Fibroblast of skin of left biceps (primary cell): ENCODE measurements at regions not wholly inside any gene's neighbourhood (a gene's known extent, or its start where the extent isn't known, plus 50 kb on each side); places are given as distances from the start of the nearest gene placed in this dataset.
"Not testable (repeated sequence)": the region's sequence is repeated elsewhere in the genome, so short reads cannot be mapped to it uniquely, and the experiment has no call there.

Source experiments
- DNase-seq, 2 experiments: peaks; one replicate each; pipeline ENCODE4 v3.0.0-alpha.2; 2013; ENCODE audit warnings: low read depth in 2 of 2

DNA sequence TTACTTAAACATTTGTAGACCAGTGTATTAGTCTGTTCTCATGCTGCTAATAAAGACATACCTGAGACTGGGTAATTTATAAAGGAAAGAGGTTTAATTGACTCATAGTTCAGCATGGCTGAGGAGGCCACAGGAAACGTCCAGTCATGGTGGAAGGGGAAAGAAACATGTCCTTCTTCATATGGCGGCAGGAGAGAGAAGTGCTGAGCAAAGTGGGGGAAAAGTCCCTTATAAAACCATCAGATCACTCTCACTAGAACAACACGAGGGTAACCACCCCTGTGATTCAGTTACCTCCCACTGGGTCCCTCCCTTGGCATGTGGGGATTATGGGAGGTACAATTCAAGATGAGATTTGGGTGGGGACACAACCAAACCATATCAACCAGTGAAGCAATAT, 247.1 kb downstream of the UTRN start:
- not testable (repeated sequence) for DNase-seq

DNA sequence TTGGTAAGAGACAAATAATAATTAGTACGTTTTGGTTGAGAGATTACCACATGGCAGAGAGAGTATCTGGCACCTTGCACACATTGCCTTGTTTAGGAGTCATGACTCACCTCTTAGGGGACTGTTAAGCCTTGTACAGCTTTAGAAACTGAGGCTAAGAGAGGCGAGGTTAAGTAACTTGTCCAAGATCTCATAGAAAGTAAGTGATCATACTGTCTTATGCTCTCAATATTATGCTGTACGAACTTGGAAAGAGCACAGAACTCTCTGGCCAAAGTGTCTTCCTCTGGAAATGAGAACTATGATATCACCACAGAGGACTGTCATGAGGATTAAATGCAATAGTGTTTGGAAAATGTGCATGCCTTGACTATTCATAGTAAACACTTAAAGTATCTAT, 249.0 kb downstream of the UTRN start:
- no peak for DNase-seq

DNA sequence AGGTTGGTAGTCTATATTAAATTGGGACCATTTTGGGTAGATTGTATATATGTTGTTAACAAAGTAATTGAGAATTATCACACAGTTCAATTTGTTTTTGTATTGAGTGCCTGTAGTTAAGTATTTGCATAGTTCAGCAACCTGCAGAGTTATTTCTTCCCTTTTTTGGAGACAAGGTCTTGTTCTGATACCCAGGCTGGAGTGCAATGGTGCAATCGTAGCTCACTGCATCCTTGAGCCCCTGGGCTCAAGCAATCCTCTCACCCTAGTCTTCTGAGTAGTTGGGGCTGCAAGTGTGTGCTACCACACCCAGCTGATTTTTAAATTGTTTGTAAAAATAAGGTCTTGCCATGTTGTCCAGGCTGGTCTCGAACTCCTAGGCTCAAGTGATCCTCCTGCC, 250.5 kb downstream of the UTRN start:
- no peak for DNase-seq

DNA sequence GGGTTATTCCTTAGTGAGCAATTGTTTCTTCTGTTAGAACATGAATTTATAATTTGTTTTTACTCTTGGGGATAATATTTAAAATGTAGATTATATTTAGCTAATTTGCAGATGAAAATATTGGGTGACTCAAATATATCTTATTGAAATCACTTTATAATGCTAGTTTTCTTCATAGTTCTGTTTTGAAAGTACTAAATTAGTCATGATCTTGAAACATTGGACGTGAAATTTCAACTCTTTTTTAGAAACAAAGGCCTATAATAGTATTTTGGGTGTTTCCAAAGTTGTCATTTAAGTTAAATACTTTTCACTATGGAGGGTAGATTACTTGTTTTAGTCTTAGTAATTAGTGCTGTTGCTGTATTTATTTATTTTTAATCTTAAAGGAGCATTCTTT, 250.9 kb downstream of the UTRN start:
- DNase-seq = no peak

DNA sequence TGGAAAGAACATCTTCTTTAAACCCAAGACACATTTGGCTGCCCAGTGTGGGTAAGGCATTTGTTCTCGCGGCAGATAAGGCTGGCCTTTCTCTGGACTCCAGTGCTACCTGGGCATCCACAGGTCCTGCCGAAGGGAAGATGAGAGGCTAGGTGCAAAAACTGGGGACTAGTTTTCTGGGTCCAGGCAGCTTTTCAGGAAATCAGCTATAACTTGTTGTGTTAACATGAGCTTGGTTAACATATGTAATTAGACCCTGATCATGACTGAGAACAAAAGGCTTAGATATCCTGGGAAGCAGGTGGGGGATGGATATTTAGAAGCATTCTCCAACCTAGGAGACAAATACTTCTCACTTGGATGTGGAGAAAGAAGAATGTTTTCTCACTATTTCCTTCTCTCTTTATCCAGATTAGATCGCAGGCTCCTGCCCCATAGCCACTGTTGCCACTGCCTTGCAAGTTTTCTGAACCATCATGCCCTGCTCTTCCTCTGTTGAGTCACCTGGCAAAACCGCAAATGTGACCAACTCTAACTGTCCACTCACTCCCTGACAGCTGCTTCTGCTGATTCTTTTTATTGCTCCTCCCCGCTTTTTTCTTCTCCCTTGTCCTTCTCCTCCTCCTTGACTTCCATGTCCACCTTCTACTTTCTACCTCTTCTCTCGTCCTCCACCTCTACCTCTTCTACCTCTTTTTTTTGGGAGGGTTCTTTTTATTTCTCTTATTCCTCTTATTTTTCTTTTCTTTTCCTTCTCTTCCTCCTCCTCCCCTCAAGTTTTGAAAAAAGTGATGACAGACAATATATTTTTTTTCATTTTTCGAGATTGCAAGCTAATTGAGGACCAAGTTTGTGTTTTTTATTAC, 258.1 kb downstream of the UTRN start:
- DNase-seq = no peak

DNA sequence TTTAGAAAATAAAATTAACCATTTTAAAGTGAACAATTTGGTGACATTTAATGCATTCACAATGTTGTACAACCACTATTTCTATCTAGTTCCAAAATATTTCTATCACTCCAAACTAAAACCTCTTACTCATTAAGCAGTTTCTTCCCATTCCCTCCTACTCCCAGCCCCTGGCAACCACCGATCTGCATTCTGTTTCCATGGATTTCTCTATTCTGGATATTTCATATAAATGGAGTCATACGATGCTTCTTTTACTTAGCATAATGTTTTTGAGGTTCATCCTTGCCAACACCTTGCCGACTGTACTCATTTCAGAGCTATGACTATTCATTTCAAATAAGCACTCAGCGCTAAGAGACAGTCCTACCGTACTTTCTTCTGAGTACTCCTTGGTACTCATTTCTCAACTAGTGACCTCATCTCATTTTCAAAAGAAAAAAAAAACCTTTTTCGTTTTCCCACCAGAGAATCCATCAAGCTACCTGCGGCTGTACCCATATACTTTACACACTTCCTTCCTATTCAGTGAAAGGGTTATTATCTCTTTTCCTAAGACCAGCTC, 259.2 kb downstream of the UTRN start:
- no peak for DNase-seq

DNA sequence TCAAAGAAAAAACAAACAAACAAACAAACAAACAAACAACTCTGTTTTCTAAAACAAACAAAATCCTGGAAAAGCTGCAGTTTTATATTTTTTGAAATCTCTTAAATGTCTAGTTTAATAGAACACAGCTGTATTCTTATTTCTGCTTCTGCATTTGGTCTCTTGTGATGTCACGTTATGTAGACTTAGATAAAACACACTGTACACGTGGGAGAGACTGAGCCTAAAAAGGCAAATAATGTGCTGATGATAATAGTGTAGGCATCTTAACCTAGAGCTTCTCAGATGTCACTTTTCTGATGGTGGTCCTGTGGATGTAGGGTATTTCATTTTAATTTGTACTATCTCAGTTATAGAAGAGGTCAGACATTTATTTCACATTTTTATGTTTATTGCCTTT, 261.7 kb downstream of the UTRN start:
- DNase-seq = no peak

DNA sequence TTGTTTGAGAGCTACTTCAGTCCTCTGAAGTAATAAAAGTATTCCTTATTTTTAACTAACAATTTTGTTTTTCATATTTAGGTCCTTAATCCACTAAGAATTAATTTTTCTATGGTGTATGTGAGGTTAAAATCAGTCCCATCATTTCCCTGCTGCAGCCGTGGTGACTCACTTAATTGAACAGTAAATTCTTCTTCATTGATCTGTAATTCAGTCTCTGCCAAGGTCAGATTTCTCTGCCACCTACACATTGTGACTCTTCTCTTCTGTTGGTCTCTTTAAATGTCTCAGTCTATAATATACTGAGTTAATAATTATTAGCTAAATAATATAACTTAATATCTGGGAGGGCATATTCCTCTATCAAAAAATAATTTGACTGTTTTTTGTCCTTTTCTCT, 262.3 kb downstream of the UTRN start:
- no peak for DNase-seq

DNA sequence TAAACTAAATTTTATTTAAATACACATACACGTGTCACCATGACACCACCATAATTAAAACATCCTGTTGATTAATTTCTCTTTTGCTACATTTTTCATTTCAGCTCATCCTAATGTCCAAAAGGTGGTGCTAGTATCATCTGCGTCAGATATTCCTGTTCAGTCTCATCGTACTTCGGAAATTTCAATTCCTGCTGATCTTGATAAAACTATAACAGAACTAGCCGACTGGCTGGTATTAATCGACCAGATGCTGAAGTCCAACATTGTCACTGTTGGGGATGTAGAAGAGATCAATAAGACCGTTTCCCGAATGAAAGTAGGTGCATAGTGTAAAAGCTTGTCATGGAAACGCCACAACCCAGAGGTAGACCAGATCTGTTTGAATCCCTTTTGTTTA, 263.4 kb downstream of the UTRN start:
- DNase-seq = no peak

DNA sequence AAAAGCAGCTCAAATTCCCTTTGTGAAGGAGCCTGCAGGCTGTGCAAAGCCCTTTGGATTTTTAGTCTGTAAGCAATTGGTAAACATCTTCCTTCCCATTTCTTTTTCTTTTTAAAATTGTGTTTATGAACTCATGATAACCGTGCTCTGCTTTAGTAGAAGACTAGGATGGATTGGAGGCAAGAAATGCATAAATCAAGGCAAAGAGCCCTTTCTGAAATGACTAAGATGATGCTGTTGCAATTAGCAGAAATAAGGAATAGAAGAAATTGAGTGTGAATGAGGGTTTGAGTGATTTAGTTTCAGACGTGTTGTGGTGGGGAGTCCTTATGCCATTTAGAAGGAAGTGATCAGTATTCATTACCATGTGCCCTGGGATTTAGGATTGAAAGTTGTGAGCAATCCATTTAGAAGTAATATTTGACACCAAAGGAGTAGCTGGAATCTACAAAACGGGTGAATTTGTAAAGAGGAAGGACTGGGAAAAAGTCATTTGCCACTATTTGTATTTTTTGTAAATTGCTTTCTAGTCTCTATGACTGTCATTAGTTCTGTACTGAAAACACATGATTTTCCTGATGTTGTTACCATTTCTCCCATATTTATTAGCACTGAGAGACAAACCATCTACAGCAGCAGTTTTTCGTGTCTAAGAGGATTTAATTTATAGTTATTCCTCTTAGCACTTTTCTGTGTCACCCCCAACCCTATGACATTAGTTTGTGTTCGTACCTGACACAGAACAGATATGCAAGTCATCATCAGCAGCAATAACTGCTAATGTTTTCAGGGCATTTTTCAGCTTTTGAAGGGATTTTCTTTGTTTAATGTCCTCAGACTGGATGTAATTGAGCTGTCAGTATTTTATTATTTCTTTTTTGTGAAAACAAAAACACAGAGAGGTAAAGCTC, 265.0 kb downstream of the UTRN start:
- no peak for DNase-seq

DNA sequence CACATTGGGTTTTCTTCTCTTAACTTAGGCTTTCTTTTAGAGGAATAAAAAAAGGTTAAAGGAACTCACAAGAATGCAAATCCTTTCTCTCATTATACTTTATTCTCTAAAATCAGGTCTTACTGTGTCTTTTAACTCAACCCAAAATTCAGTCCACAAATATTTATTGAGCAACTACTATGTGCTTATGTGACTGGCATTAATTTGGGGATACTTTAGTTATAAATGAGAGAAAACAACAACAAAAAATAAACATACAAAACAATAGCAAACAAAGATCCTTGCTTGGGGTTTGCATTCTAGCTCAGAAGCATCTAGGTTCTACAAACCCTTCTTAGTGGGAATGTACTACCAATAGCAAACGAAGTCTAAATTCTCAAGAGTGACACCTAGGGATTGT, 266.2 kb downstream of the UTRN start:
- no peak for DNase-seq

DNA sequence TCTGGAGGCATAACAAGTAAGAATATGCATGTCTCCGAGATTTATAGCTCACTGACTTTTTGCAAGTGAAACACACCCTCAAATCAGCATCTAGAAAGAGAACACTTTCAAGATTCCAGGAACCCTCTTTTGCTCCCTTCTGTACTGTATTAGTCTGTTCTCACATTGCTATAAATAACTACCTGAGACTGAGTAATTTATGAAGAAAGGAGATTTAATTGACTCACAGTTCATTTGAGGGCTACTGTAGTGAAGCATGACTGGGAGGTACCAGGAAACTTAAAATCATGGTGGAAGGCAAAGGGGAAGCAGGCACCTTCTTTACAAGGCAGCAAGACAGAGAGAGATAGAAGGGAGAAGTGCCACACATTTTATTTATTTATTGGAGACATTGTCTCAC, 269.9 kb downstream of the UTRN start:
- no peak for DNase-seq

DNA sequence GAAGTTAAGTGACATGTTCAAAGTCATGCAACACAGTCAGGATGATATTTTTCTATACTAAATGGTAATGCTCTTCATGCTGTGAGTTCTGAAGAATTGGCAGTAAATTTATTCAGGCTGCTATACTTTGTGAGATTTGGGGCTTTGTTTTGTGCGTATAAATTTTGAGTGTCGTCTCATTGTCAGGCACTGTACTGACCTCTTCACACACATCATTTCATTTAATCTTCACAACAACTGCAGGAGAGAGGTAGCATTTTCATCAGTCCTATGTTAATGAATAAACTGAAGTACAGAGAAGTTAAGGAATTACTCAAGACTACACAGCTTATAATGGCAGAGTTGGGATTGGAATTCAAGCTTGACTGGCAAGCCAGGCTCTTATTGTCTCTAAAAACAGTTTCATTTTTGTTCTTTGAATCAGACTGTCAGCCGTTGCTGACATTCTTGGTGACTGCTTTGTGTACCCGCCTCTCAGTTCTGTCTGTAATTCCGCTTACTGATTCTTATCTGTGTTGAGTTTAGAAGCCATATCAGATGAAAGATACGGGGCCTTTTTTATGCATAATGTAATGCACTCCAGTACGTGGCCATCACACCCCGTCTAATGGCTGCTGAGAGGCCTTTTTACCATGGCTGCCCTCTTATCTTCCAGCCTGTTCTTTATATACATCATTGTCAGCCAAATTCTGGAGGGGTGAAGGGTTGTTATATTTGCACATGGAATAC, 274.9 kb downstream of the UTRN start:
- no peak for DNase-seq

DNA sequence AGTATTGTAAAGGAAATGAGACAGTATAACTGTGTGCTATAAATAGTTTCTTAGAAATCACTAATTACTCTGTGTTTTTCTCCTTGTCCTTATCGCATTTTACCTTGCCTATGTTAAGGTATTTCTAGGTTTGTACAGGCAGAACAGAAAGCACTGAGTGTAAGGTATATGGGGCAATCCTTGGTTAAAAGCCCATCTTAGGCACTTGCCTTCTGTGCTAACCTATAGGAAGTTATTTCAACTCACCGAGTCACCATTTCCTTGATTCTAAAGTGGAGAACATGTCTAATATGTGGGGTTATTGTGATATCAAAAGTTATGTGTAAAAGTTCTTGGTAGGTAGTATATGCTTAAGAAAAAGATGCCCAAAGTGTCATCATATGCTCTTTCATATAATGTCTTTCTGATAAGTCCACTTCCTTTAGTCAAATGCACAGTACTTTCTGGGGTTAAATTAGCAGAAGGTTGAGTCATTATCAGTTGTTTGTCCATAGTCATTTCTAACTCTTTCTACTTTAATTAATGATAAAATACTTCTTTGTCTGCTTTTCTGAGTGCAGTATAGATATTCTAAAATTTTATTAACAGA, 276.4 kb downstream of the UTRN start:
- DNase-seq = no peak

DNA sequence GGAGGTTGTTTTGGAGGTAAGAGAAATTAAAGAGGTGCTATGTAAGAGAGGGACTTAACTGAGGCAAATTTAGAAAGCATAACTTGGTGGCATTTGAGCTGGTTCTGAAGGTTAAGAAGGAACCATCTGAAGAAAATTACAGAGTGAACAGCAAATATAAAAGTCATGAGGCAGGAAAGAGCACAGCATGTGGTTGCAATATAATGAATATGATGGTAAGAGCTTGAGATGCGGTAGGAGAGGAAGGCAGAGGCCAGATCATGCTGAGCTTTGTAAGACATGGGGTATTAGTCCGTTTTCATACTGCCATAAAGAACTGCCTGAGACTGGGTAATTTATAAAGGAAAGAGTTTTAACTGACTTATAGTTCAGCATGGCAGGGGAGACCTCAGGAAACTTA, 279.1 kb downstream of the UTRN start:
- DNase-seq = no peak

DNA sequence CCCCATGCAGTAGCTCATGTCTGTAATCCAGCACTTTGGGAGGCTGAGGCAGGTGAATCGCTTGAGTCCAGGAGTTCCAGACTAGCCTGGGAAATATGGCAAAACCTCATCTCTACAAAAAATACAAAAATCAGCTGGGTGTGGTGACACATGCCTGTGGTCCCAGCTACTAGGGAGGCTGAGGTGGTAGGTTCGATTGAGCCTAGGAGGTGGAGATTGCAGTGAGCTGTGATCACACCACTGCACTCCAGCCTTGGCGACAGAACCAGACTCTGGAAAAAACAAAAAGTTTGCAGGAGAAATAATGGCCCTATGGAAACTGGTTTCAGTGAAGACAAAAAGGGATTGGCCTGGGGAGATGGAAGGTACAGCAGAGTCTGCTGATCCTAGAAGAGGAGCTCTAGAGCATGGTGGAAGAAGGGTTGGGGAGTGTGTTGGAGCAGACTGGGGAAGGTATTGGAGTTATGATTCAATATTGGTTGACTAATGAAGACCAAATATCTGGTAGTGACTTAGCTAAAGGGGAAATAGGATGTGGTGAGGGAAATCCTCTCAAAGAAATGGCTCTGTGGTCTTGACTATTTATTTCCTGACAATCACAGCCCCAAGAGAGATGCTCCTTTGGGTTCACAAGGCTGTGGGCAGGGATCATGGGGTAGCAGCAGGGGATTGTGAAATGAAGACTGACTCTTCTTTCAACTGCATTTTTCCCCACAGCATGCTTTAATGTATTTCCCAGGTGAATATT, 281.9 kb downstream of the UTRN start:
- no peak for DNase-seq

DNA sequence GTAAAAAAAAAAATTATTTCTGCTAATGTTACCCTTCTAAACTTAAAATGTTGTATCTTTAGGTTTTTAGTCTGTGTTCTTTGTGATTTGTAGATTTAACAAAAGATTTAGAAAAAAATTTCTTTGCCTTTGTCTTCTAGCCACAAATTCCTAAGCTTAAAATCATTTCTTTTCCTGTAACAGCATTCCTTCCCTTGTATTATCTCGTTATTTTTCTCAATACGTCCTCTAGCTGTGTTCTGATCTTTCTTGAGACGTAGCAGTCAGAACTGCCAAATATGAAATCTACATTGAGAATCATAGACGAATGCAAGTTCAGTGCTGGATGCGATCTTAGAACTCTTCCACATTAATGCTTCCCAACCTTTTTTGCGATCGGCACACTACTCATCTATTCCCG, 283.1 kb downstream of the UTRN start:
- no peak for DNase-seq

DNA sequence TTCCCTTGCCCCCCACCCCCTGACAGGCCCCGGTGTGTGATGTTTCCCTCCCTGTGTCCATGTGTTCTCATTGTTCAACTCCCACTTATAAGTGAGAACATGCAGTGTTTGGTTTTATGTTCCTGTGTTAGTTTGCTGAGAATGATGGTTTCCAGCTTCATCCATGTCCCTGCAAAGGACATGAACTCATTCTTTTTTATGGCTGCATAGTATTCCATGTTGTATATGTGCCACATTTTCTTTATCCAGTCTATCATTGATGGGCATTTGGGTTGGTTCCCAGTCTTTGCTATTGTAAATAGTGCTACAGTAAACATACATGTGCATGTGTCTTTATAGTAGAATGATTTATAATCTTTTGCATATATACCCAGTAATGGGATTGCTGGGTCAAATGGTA, 287.4 kb downstream of the UTRN start:
- not testable (repeated sequence) for DNase-seq

DNA sequence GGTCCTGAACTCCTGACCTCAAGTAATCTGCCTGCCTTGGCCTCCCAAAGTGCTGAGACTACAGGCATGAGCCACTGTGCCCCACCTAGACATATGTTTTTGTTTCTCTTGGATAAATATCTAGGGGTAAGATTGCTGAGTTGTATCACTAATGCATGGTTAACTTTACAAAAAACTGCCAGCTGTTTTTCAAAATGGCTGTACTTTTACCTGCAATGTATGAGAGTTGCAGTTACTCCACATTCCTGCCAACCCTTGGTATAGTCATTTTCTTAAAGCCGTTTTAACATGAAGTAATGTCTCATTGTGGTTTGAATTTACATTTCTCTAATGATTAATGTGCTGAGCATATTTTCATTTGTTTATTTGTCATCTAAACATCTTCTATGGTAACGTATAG, 289.7 kb downstream of the UTRN start:
- no peak for DNase-seq

DNA sequence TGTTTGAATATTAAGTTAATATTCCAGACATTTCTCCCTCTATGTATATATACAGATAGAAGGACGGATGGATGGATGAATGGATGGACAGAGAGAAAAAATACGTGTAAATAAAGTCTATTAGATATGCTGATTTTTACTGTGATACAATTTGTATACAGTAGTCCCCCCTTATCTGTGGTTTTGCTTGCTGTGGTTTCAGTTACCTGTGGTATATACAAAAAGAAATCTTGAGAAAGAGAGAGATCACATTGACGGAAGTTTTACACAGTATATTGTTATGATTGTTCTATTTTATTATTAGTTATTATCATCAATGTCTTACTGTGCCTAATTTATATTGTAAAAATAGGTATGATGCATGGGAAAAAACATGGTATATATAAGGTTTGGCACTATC, 290.2 kb downstream of the UTRN start:
- no peak for DNase-seq

DNA sequence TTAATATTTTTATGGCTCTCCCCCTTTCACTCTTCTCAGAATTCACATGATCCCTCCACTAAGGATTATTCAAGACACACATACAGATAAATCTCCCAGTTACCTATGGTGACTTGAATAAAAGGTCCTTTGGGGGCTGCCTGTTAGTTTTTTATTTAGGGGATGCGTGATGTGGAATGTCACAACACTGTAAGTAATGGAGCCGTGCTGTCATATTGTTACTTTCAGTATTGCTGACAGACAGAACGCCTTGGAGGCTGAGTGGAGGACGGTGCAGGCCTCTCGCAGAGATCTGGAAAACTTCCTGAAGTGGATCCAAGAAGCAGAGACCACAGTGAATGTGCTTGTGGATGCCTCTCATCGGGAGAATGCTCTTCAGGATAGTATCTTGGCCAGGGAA, 291.7 kb downstream of the UTRN start:
- DNase-seq = no peak
